NCI-H345 treated with DMSO at 0.1 percent for 48 hours (cell line): ENCODE measurements at regions not wholly inside any gene's neighbourhood (a gene's known extent, or its start where the extent isn't known, plus 50 kb on each side); places are given as distances from the start of the nearest gene placed in this dataset.

Experiments used
- DNase-seq: peaks from one replicate; lab custom pipeline; 2025; ENCODE audit not compliant: unreplicated experiment; lab: John Stamatoyannopoulos, UW

- DNase-seq, result no peak
Measured at GRCh38 chr2:71797035-71797810, 343.9 kb downstream of the DYSF start.

GRCh38 chr2:71796174-71796593 is 342.8 kb downstream of the DYSF start:
- DNase-seq, result no peak

DNA sequence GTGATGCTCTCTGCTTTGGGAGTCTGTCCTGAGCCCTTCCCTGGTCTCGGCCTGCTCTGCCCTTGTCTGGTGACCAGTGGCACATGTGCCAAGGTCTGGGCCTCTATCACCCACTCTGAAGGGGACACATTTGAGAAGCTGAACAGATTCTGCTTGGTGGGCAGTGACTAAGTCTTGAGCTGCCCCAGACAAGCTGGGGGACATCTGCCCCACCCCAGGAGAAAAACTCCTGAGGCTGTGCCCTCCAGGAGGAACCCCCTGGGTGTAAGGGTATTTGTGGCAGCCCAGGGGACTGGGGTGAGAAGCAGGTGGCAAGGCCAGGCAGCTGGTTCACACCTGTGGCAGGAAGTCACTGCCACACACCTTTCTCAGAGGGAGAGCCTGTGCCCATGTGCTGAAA is 342.1 kb downstream of the DYSF start:
- DNase-seq, result no peak

GRCh38 chr2:71794611-71795010 is 341.2 kb downstream of the DYSF start:
- no peak for DNase-seq

DNA sequence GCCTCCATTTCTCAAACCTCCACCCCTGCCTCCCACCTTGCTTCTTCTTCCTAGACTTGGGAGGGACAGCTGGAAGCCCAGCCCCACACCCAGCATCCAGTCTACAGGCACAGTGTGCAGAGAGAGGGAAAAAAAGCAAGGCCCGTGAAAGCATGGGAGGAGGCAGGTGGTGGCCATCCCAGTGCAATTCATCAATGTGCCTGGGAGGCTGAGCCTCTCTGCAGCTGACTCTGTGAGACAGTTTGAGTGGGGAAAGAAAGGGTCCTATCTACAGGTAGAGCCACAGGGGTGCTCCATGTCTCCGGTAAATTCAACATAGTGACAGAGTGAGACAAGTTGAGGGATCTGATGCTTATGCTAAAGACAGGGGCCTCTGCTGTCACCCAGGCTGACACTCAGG is 340.6 kb downstream of the DYSF start:
- no peak for DNase-seq

- no peak for DNase-seq
Measured at GRCh38 chr2:71792926-71793761, 339.8 kb downstream of the DYSF start.

DNA sequence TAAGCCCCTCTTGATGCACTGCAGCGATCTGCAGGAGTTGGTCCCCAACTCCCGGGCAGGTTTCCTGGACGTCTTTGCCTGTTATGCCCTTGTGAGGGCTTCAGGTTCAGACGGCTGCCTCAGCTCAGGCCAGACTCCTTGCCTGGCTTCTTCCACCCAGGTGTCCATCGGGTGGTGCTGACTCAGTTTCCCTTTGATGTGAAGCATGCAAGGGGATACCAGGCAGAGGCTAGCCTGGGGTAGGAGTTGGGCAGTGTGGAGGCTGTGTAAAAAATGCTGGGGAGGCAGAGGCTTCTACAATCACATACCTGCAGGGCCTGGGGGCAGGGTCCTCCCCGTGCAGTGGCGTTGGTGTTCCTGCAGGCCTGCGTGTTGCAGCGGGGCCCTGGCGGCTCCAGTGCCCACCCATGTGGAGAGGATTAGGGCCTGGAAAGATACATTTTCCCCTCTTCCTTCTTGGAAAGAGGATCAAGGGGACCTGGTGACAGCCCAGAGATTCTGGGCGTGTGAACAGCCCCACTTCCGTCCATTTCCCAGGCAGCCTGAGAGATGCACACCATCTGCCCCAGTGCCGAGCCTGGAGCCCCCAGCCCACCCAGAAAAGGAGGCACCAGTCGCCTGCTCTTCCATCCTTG is 338.3 kb downstream of the DYSF start:
- no peak for DNase-seq

GRCh38 chr2:71791061-71791450 is 337.7 kb downstream of the DYSF start:
- DNase-seq, result no peak

DNA sequence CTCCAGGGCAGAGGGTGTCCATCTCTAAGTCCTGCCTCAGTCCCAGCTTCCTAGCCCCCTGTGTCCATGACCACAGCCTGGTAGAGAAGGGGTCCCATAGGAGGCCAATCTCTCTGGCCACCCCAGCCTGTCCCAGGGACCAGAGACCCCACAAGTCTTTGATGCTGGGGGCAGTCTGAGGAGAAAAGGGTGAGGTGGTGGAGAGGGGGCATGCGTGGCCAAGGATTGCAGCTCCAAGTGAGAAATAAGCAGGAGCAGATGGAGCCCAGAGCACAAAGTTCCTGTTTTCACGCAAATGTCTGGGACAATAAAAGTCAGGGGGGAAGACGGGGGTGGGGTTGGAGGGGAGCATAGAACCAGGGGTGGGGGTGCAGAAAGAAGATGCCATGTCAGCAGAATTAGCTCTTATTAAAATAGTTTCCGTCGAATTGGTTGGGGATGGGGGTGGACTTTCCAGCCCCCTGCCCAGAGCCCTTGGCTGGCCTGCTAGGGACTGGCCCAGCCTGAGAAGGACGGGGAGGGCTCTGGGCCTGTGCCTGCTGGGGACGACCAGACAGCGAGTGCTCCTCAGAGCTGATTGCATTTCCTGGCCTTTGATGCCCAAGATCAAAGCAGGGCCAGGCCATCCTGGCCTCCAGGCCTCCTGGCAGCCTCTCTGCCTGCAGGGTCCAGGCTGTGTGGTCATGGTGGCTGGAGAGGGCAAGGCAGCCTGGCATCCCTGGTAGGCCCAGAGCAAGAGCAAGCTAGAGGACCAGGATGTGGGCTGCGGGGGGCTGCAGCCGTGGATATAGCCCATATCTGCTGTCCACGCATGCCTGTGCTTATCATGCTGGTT is 337.1 kb downstream of the DYSF start:
- DNase-seq, result no peak

GRCh38 chr2:71789556-71790204 is 336.3 kb downstream of the DYSF start:
- no peak for DNase-seq

- no peak for DNase-seq
Measured at GRCh38 chr2:71788601-71789240, 335.4 kb downstream of the DYSF start.

DNA sequence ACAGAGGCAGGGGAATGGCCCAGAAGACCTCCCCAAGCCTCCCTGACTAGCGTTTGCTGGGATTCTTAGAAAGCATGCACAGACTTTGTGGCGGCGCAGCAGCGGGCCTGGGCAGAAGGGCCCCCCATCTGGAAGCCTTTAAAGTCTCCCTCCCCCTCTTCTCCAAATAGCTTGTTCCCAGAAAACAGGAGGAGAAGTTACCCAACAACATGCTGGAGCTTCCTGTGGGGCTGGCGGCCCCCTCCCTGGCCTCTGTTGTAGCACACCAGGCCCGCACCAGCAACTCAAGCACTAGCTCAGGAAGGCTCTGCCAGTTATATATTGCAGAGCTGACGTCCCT is 334.8 kb downstream of the DYSF start:
- no peak for DNase-seq

GRCh38 chr2:71787476-71788185 is 334.3 kb downstream of the DYSF start:
- DNase-seq, result no peak

DNA sequence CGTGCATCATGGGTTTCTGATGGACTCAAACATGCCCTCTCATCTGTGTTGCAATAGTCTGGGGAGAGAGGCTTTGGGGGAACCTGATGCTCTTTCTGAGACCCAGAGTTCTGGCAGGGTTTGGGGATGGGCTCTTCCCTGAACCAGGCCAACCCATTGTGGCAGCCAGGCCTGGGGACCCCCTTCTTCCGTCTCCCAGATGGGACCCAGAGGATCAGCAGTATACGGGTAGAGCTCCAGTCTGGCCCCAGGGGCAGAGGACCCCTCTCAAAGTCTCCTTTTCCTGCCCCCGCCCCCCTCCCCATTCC is 333.7 kb downstream of the DYSF start:
- DNase-seq, result no peak

DNA sequence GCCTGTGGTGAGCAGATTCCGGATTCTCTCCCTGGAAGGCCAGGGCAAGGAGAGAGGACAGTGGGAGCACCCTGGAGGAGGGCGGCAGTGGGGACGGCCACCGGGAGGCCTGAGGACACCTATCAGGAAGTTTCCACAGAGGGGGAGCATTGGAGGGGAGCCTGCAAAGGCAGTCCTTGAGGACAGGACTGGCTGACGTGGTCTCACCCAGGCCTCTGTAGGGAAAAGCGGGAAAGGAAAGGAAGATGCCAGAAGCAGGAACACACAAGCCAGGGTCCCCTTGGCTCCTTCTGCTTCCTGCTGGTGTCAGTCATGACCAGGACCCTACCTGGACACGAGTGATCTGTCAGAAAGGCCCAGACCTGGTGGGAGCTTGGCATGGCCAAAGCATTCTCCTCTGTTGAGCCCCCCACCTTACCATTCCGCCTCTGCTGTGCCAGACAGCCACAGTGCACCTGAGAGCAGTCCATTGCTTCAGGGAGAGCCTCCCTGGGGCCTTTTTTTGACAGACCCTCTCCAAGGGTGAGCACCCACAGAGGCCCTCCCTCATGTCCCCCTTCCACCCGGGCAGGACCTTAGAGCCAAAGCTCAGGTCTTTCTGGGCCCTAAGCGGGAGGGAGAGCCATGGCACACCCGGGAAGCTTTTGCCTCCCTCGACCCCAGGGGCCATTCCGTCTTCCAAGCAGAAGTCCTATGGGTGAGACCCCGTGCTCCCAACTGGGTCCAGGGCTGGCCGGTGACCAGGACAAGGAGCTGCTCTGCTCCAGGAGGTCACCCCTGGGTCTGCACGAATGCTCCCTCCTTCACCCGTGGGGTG is 333.1 kb downstream of the DYSF start:
- no peak for DNase-seq

DNA sequence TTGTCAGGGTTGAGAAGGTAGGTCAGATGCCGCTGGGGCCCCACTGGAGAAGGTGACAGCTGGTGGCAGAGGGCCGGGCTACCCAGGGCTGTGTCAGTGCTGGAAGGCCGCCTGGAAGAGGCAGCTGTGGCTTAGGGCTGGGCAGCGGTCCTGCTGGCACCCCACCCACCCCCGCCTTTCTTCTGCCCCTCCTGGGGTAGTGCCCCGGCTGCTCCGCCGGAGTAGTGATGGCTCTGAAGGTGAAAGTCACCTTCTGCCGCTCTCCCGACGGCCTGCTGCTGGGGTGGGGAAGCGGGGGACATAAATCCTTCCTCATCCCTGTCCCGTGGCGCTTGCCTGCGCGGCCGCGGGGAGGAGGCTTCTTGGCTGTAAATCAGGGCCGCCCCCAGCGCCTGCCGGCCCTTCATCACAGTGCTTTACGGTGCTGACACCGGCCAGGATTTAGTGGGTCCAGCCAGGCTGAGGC is 332.2 kb downstream of the DYSF start:
- no peak for DNase-seq

GRCh38 chr2:71784734-71785511 is 331.6 kb downstream of the DYSF start:
- no peak for DNase-seq

DNA sequence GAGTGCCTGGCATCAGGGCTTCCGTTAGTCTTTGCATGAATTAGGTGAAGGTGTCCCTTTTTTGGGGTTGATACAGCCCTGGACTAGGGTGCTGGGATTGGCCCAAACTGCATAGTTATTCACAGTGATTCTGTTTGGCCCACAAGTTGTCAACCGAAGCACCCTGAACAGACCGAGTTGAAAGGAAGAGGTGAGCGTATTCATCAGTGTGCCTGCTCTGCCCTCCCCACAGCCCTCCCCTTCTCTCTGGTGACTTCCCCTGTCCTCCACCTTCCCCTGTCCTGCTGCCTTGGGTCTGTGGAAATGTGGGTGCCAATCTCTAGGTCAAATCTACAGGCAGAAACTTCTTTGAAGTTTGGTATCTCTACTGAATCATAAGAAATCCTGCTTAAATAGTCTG is 330.5 kb downstream of the DYSF start:
- DNase-seq, result no peak
